Amniotic stem cell (primary cell): ENCODE measurements at regions not wholly inside any gene's neighbourhood (a gene's known extent, or its start where the extent isn't known, plus 50 kb on each side); places are given as distances from the start of the nearest gene placed in this dataset.
"Not testable (repeated sequence)": the region's sequence is repeated elsewhere in the genome, so short reads cannot be mapped to it uniquely, and the experiment has no call there.

ENCODE experiments used
- DNase-seq: peaks from one replicate; lab custom pipeline; 2025; lab: John Stamatoyannopoulos, UW

DNA sequence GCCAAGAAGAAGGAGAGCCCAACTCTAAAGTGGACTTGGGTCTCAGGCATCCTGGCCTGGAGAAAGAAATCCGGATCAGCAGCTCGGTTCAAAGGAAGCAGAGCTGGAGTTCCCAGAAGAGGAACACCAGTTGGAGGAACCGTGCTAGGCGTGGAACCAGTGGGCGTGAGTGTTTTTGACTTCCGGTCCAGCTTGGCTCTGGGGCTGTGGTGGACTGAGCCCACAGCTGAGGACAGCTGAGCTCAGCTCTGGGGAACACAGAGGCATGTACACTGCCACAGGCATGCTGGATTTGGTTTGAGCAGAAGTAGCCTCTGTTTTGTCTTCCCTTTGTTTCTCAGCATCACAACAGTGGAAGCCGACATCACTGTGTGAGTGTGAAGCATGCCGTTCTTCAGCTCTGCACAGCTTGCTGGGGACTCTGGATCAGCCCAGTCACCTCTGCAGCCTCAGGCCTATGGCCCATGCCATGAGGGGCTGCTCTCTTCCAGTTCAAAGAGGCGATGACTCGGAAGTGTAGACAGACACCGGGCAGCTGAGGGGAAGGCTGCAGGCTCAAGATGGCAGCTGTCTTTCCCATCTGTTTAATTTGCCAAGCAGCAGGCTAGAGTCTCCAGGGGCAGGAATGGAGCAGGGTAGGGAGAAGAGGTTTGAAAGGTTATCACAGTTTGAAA is 185.8 kb upstream of the UBE3A start:
- no peak for DNase-seq

DNA sequence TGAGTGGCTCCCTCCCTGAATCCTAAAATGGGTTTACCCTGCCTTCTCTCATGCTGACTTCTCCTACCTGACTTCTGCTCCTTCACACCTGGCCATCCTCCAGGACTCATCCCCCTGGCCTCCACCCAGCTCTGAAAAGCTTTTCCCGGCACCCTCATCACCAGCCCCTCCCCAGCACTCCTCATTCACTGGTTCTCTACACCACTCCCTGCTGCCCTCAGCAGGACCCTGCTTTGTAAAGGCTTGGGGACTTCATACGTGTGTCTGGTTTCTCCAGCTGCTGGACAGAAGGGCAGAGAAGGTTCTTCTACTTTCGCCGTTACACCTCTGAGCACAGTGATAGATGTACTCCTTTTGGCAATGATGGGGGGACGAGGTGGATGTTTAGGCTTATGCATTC is 184.9 kb upstream of the UBE3A start:
- no peak for DNase-seq

DNA sequence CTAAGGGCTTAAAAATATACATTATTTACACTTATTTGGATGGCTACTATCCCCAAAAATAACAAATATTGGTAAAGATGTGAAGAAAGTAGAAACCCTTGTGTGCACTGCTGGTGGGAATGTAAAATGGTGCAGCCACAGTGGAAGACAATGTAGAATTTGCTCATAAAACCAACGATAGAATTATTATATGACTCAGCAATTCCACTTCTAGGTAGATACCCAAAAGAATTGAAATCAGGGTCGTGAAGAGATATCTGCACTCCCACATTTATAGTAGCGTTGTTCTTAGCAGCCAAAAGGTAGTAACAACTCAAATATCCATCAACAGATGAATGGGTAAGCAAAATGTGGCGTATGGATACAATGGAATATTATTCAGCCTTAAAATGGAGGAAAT is 181.6 kb upstream of the UBE3A start:
- DNase-seq = no peak

DNA sequence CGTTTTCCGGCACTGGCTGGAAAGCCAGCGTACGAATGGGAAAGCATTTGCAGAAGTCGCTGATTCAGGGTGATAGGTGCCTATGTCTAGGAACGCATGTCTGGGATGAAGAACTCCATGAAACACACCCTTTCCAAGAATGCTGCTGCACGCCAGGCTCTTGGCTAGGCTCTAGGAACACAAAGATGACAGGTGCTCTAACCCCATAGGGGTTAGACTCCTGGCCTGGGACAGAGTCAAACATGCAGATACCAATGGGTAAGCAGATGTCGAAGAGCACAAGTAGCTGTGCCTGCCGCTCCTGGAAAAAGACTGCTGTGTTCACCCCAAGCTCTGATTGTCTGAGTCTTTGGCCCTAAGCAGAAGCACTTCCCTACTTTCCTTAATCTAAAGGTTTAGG is 180.9 kb upstream of the UBE3A start:
- no peak for DNase-seq

DNA sequence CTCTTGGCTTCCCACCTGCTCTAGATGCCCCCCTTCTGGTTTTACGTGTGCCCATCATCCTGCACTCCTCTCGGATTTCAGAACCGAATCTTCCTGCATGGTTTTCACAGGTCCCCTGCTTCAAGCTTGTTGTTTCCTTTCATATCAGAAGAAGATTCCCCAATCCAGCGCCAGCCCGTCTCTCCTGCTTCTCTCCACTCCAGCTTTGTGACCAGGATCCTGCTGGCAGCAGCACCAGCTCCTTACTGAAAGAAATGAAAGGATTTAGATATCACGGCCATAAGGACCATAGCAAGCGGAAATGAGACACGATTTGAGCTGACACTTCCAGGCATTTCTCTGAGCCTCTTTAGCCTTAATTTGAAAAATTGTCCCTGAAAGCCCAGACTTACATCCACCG is 180.3 kb upstream of the UBE3A start:
- no peak for DNase-seq

DNA sequence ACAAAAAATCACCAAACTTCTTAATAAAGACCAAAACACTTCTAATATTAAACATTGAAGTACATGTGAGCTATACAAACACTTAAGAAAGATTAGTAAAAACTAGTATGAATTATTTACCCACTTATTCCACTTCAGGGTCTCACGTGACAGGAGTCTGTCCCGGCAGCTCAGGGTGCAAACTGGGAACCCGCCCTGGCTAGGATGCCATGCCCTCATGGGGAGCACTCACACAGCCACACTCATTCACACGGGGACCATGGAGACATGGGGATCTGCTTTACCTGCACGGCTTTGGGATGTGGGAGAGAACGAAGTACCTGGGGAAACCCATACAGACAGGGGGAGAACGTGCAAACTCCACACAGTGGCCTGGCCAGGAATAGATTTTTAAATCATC is 179.3 kb upstream of the UBE3A start:
- no peak for DNase-seq

DNA sequence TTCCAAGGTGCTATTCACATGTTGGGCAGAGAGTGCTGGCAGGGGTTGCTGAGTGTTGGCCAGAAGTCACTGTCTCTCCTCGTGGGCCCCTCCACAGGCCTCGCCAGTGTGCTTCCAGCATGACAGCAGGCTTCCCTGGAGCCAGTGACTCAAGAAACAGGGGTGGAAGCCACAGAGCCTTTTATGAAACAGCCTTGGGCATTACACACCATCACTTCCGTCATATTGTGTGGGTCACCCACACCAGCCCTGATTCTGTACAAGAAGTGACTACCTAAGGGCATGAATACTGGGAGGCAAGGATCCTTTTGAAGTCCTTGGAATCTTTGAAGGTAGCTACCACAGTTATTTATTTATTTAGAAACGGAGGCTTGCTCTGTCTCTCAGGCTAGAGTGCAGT is 177.6 kb upstream of the UBE3A start:
- DNase-seq = no peak

DNA sequence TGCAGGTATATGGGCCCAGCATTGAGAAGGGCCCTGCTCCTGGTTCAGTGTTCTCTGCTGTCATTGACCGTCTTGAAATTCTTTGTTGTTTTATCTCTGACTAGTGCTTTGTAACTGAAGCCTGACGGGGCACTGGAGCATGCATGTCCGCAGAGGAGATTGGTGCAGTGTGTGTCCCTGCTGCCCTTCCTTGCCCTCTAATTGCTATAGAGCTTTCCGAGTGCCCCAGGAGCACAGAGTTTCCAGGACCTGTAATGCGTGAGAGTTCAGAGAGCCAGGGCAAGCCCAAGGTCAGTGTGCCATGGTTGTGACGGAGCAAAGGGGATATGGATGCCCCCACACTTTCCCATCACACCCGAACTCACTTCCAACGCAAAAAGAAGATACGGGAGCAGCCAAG is 174.3 kb upstream of the UBE3A start:
- DNase-seq = no peak

DNA sequence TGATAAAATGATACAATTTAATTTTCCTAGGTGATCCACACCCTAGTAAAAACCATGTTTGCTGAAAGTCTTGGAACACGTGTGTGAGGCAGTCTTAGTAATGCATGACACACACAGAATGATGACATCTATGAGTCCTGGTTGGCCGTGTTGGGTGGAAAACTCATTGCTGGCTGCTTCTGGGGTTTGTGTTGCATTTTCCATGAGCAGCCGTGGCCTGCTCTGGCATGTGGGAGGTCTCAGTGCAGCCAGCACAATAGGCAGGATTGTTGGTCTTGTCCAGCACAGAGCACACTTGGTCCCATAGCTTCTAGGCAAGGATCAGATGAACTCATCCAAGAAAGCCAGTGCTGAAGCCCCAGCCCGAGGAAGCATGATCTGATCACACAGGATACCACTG is 172.8 kb upstream of the UBE3A start:
- DNase-seq = no peak

DNA sequence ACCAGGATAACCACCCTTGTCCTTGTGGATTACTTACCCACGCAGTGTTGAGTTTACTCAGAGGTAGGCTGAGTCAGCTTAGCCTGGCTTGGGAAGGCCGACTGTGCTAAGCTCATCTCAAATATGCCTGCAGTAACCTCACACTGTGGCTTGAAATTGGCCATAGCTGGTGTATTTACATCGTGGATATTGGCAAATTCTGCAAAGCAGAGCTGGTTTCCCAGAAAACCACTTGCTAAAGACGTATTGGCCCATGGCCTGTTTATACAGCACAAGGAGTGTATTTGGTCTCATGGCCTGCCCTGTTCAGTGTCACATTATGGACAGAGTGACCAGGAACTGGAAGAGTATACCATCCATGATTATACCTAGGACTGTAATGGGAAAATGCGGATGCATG is 170.5 kb upstream of the UBE3A start:
- no peak for DNase-seq

DNA sequence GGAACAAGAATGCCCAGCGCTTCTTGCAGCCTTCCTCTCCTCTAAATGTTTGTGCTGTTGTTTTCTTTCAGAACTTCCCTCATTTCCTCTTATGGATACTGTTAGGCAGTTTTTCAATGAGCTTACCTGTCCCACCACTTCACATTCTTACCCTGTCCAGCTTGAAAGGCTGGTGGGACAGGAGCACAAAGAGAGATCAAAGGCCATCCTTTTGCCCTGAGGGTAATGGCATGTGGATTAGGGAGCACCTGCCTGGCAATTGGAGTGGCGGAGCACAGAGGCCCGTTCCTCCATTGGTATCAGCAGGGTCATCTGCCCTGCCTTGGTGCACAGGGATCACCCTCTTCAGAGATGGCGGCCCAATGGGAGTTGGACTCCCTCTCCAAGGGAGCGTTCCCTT is 170.1 kb upstream of the UBE3A start:
- DNase-seq = no peak

DNA sequence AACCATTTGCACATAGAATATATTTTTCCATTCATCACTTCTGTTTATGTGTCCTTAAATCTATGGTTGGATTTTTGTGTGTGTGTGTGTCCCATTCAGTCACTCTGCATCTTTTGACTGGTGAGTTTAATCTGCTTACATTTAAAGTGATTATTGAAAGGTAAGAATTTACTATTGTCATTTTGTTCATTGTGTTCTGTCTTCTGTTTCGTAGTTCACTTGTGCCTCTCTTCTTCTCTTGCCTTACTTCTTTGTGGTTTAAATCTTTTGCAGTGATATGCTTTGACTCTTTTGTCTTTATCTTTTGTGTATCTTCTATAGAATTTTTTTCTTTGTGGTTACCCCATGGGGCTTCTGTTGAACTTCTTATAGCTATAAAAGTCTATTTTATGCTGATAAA is 166.3 kb upstream of the UBE3A start:
- no peak for DNase-seq

DNA sequence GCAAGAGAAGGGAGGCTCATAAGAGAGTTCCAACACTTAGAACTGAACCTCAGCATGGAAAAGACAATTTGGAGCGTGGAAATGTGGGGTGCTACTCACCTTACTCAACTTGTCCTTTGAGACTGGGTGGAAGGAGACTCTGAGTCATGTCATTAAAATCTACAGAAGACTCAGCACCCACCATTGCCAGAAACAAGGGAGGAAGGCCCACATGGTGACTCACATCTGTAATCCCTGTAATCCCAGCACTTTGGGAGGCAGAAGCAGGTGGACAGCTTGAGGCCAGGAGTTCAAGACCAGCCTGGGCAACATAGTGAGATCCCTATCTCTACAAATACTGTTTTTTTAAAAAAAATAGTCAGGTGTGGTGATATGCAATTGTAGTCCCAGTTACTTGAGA is 161.9 kb upstream of the UBE3A start:
- no peak for DNase-seq

DNA sequence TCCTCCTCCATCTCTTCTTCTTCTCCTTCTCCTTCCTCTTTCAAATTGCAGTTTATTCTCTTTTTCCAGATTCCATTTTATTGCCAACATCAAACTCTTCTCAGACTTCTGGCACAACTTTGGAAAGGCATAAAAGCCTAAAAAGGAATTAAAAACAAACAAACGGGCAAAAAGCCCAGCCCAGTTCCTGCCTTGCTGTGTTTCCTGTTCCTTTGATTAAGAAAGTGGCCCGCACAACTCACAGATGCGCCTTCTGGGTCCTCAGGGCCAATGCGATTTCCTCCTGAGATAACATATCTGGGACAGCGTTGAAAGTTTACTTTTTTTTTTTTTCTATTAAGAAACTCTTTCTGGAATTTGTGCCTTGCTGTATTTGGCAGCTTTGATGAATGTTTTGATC is 158.7 kb upstream of the UBE3A start:
- no peak for DNase-seq

DNA sequence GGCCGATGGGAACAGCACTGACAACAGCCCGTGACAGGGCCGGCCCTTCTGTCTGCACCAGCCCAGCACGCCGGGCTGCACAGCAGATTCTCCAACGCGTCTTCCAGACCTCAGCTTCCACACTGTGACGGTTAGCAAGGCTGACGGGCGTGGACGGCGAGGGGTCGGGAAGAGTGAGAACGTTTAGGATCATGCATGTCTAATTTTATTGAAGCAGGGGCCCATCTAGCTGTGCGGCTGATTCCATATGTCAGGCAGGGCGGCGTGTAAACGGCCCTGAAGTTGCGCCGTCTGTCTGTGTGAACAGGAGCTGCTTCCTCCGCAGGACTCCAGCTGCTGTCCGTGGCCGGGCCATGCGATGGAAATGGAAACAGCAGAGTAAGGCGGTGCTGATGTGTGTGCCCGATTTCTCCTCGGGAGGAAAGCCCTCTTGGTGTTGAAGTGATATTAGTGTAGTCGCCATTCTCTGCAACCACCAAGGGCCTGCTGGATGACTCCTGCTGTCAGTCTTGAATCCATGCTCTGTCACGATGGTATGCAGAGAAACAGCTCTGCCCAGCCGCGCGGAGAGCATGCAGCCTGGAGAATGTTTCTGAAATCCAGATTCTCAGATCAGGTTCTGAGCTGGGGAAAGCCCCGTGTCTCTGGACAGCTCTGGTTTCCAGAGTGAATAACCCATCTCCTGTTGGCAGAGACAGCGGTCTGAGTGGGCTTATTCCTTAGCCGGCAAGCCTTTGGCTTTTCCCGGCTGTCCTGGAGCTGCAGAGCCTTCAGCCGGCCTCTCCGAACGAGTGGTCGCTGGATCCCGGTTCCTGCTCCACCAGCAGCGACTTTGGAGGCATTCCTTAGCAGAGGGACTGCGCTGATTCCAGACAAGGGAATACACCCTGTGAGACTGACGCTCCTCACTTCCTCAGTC is 158.1 kb upstream of the UBE3A start:
- DNase-seq = no peak

DNA sequence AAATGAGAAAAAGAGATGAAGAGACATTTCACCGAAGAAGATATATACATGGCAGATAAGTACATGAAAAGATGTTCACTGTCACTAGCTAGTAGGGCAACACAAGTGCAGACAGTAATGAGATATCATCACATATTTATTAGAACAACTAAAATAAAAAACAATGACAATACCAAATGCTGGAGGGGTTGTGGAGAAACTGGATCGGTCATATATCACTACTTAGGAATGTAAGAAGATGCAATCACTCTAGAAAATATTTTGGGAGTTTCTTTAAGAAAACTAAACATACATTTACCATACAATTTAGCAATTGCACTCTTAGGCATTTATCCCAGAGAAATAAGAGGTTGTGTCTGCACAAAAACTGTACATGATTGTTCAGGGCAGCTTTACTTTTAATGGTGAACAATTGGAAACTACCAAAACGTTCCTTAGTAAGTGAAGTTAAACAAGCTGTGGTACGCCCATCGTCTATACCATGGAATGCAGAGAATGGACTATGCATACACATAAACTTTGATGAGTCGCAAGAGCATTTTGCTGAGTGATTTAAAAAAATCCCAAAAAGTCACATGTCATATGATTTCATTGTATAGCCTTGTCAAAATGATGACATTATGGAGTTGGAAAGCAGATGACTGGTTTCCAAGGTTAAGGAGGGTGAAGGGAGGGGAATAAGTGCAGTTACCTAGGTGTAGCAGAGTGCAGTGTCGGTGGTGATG is 149.0 kb upstream of the UBE3A start:
- no peak for DNase-seq

DNA sequence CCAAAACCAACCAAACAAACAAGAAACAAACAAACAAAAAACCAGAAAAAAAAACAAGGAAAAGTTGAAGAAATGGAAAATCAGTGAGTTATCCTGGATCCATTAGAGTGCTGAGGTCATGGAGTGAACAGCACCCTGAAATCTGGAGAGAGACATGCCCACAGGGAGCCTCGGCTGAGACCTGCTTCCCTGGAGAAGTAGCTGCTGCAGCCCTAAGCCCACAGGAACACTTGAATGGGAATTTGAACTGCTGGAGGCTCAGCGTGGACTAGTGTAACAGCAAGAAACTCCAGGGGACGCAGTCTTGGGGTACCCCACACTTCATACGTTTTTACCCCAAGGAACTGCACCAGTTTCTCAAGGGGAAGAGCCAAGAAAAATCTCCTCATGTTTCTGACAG is 144.1 kb upstream of the UBE3A start:
- no peak for DNase-seq

DNA sequence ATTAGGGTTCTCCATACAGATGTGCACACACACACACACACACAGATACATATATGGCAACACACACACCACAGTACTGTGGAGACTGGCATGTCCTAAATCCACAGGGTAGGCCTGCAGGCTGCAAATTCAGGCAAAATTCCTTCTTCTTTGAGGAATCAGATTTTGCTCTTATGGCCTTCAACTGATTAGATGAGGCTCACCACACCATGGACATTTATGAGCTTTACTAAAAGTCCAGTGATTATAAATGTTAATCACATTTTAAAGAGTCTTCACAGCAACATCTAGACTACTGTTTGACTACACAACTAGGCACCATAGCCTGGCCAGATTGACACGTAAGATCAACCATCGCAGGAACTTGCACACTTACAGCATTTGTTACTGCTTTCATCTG is 140.3 kb upstream of the UBE3A start:
- DNase-seq = no peak

DNA sequence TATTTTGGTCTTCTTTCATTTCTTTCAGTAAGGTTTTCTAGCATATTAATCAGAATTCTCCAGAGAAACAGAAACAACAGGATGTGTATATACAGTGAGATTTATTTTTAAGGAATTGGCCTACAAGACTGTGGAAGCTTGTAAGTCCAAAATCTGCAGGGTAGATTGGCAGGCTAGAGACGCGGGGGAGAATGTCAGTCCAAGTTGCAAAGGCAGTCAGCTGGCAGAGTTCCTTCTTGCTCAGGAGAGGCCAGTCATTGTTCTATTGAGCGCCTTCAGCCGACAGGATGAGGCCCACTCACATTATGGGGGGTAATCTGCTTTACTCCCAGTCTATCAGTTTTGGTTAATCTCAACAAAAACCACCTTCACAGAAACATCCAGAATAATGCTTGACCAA is 133.4 kb upstream of the UBE3A start:
- DNase-seq = no peak

DNA sequence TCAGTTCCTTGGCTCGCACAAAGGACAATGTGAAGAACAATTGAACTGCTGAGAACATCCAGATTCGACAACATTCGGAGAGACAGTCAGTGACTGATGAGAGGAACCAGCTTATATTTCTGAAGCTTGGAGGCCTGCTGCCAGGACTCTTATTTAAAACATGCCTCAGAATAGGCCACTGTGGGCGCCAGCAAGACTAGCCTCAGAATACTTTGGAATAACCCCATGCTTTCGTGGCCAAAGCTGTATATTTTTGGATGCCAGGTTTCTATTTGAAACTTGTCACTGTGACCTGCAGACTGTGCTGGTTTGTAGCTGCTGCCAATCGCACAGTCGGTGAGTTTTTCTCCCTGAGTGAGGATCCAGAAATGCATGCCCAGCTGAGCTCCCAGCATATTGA is 129.9 kb upstream of the UBE3A start:
- no peak for DNase-seq

DNA sequence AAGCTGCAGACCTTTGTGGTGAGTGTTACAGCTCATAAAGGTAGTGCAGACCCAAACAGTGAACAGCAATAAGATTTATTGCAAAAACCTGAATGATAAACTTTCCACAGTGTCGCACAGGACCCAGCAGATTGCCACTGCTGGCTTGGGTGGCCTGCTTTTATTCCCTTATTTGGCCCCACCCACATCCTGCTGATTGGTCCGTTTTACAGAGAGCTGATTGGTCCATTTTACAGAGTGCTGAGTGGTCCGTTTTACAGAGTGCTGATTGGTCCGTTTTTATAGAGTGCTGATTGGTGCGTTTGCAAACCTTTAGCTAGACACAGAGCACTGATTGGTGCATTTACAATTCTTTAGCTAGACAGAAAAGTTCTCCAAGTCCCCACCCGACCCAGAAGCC is 127.7 kb upstream of the UBE3A start:
- not testable (repeated sequence) for DNase-seq

DNA sequence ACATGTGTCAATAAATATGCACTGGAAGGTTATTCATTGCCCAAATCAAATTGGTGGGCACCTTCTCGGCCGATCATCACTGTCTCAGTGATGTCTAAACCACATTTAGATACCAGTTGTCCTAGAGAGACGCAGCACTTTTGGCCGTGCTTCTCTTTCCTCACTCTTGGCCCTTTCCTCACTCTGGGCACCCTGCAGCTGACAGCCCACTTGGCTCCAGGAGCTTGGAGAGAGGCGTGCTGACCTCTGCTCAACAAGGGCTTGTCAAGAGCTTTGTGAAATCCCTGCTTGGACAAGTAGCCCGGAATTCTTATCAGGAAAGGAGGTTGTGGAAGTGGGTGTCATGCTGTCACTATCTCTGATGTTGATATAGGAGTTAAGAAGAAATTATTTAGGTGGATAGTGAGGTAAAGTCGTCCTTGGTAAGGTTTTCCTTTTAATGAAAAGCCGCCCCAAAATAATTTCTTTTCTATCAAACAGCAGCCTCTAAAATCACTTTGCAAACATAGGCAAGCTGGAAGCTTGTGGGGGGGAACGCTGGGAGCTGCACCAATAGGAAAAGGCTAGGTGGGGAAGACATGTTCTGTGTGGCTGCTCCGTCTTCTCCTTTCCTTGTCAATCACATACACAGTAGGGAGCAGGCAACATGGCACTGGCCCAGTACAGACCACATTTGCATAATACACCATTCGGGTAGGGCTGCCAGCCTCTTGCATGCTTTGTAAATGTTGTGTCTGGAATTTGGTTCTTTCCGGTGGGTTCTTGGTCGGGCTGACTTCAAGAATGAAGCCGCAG is 126.8 kb upstream of the UBE3A start:
- DNase-seq = no peak
